ENCODE measurements at regions not wholly inside any gene's neighbourhood (a gene's known extent, or its start where the extent isn't known, plus 50 kb on each side); places are given as distances from the start of the nearest gene placed in this dataset.
"Not testable (repeated sequence)": the region's sequence is repeated elsewhere in the genome, so short reads cannot be mapped to it uniquely, and the experiment has no call there.

- Mint-ChIP-seq H3K27me3 (ENCODE audit: low read depth) (peaks cover 2% of the 10 kb centered on the region), H3K9me3 (peaks cover 3% of the 10 kb centered on the region), H3K4me3 (no peak overlapping the region), H3K36me3 (ENCODE audit: insufficient read depth) (no peaks in the 10 kb centered on the region), H3K4me1 (ENCODE audit: low read depth) (no peaks in the 10 kb centered on the region)
- ATAC-seq (no peak), DNase-seq (no peak)
Measured at GRCh38 chr6:19697744-19698290, 139.4 kb upstream of the ID4 start.

GRCh38 chr6:19699932-19700331 lies 137.2 kb upstream of the ID4 start:
- DNase-seq: no peak
- Mint-ChIP-seq H3K9me3 (peaks cover 3% of the 10 kb centered on the region), H3K4me1 (ENCODE audit: low read depth) (no peaks in the 10 kb centered on the region), H3K36me3 (ENCODE audit: insufficient read depth) (no peaks in the 10 kb centered on the region), H3K4me3 (no peak overlapping the region), H3K27me3 (ENCODE audit: low read depth) (no peaks in the 10 kb centered on the region)
- ATAC-seq: no peak

GRCh38 chr6:19705606-19706005 lies 131.6 kb upstream of the ID4 start:
- no peak for DNase-seq
- H3K9me3 Mint-ChIP-seq: peaks cover 3% of the 10 kb centered on the region
- no peaks in the 10 kb centered on the region for H3K36me3 Mint-ChIP-seq (ENCODE audit: insufficient read depth)
- ATAC-seq: no peak
- H3K27me3 Mint-ChIP-seq (ENCODE audit: low read depth): no peaks in the 10 kb centered on the region
- no peaks in the 10 kb centered on the region for H3K4me1 Mint-ChIP-seq (ENCODE audit: low read depth)
- H3K4me3 Mint-ChIP-seq: no peak overlapping the region

GRCh38 chr6:19712012-19712688 lies 125.0 kb upstream of the ID4 start:
- no peak overlapping the region for H3K4me3 Mint-ChIP-seq
- no peak for DNase-seq
- no peaks in the 10 kb centered on the region for H3K36me3 Mint-ChIP-seq (ENCODE audit: insufficient read depth)
- H3K9me3 Mint-ChIP-seq: no peaks in the 10 kb centered on the region
- no peaks in the 10 kb centered on the region for H3K27me3 Mint-ChIP-seq (ENCODE audit: low read depth)
- H3K4me1 Mint-ChIP-seq (ENCODE audit: low read depth): no peaks in the 10 kb centered on the region
- no peak for ATAC-seq

GRCh38 chr6:19712998-19713397 lies 124.2 kb upstream of the ID4 start:
- DNase-seq (no peak), ATAC-seq (no peak)
- no peaks in the 10 kb centered on the region for H3K4me1 Mint-ChIP-seq (ENCODE audit: low read depth)
- H3K36me3 Mint-ChIP-seq (ENCODE audit: insufficient read depth): no peaks in the 10 kb centered on the region
- H3K4me3 Mint-ChIP-seq: no peak overlapping the region
- H3K9me3 Mint-ChIP-seq: no peaks in the 10 kb centered on the region
- no peaks in the 10 kb centered on the region for H3K27me3 Mint-ChIP-seq (ENCODE audit: low read depth)

GRCh38 chr6:19713411-19713810 lies 123.8 kb upstream of the ID4 start:
- Mint-ChIP-seq H3K27me3 (ENCODE audit: low read depth) (no peaks in the 10 kb centered on the region), H3K9me3 (no peaks in the 10 kb centered on the region), H3K4me1 (ENCODE audit: low read depth) (no peaks in the 10 kb centered on the region), H3K4me3 (no peak overlapping the region), H3K36me3 (ENCODE audit: insufficient read depth) (no peaks in the 10 kb centered on the region)
- DNase-seq: no peak
- ATAC-seq: no peak

GRCh38 chr6:19713984-19714383 lies 123.2 kb upstream of the ID4 start:
- H3K4me3 Mint-ChIP-seq: no peak overlapping the region
- H3K9me3 Mint-ChIP-seq: no peaks in the 10 kb centered on the region
- ATAC-seq: no peak

GRCh38 chr6:19714434-19715166 lies 122.6 kb upstream of the ID4 start:
- no peak for DNase-seq
- H3K27me3 Mint-ChIP-seq (ENCODE audit: low read depth): no peaks in the 10 kb centered on the region
- ATAC-seq: no peak
- no peaks in the 10 kb centered on the region for H3K9me3 Mint-ChIP-seq
- no peak overlapping the region for H3K4me3 Mint-ChIP-seq
- H3K4me1 Mint-ChIP-seq (ENCODE audit: low read depth): no peaks in the 10 kb centered on the region
- no peaks in the 10 kb centered on the region for H3K36me3 Mint-ChIP-seq (ENCODE audit: insufficient read depth)

More at GRCh38 chr6:19713984-19714383, 123.2 kb upstream of the ID4 start:
- H3K36me3 Mint-ChIP-seq (ENCODE audit: insufficient read depth): no peaks in the 10 kb centered on the region
- DNase-seq: no peak
- no peaks in the 10 kb centered on the region for H3K4me1 Mint-ChIP-seq (ENCODE audit: low read depth)
- no peaks in the 10 kb centered on the region for H3K27me3 Mint-ChIP-seq (ENCODE audit: low read depth)

- ATAC-seq (no peak), DNase-seq (no peak)
- Mint-ChIP-seq H3K9me3 (no peaks in the 10 kb centered on the region), H3K4me3 (no peak overlapping the region), H3K27me3 (ENCODE audit: low read depth) (no peaks in the 10 kb centered on the region), H3K36me3 (ENCODE audit: insufficient read depth) (no peaks in the 10 kb centered on the region), H3K4me1 (ENCODE audit: low read depth) (no peaks in the 10 kb centered on the region)
Measured at GRCh38 chr6:19715167-19715551, 122.0 kb upstream of the ID4 start.

GRCh38 chr6:19719691-19720128 lies 117.5 kb upstream of the ID4 start:
- H3K27me3 Mint-ChIP-seq (ENCODE audit: low read depth): no peaks in the 10 kb centered on the region
- DNase-seq (no peak), ATAC-seq (no peak)
- H3K4me3 Mint-ChIP-seq: no peak overlapping the region
- no peaks in the 10 kb centered on the region for H3K9me3 Mint-ChIP-seq
- no peaks in the 10 kb centered on the region for H3K4me1 Mint-ChIP-seq (ENCODE audit: low read depth)
- no peaks in the 10 kb centered on the region for H3K36me3 Mint-ChIP-seq (ENCODE audit: insufficient read depth)

- ATAC-seq (no peak), DNase-seq (no peak)
- Mint-ChIP-seq H3K9me3 (peaks cover 5% of the 10 kb centered on the region), H3K36me3 (ENCODE audit: insufficient read depth) (no peaks in the 10 kb centered on the region), H3K27me3 (ENCODE audit: low read depth) (no peaks in the 10 kb centered on the region), H3K4me1 (ENCODE audit: low read depth) (no peaks in the 10 kb centered on the region), H3K4me3 (no peak overlapping the region)
Measured at GRCh38 chr6:19721766-19722377, 115.3 kb upstream of the ID4 start.

- no peaks in the 10 kb centered on the region for H3K27me3 Mint-ChIP-seq (ENCODE audit: low read depth)
- no peaks in the 10 kb centered on the region for H3K4me1 Mint-ChIP-seq (ENCODE audit: low read depth)
- DNase-seq (no peak), ATAC-seq (no peak)
- H3K4me3 Mint-ChIP-seq: no peak overlapping the region
- no peaks in the 10 kb centered on the region for H3K36me3 Mint-ChIP-seq (ENCODE audit: insufficient read depth)
- H3K9me3 Mint-ChIP-seq: peaks cover 5% of the 10 kb centered on the region
Measured at GRCh38 chr6:19722999-19723398, 114.2 kb upstream of the ID4 start.

- DNase-seq: no peak
- no peak overlapping the region for H3K4me3 Mint-ChIP-seq
- no peak for ATAC-seq
Measured at GRCh38 chr6:19723545-19723944, 113.6 kb upstream of the ID4 start.

GRCh38 chr6:19725436-19725835 lies 111.7 kb upstream of the ID4 start:
- not testable (repeated sequence) for DNase-seq; ATAC-seq; H3K4me1 Mint-ChIP-seq (ENCODE audit: low read depth); H3K9me3 Mint-ChIP-seq; H3K4me3 Mint-ChIP-seq; H3K27me3 Mint-ChIP-seq (ENCODE audit: low read depth); H3K36me3 Mint-ChIP-seq (ENCODE audit: insufficient read depth)

More at GRCh38 chr6:19723545-19723944, 113.6 kb upstream of the ID4 start:
- Mint-ChIP-seq H3K9me3 (peaks cover 5% of the 10 kb centered on the region), H3K36me3 (ENCODE audit: insufficient read depth) (no peaks in the 10 kb centered on the region), H3K27me3 (ENCODE audit: low read depth) (no peaks in the 10 kb centered on the region), H3K4me1 (ENCODE audit: low read depth) (no peaks in the 10 kb centered on the region)

GRCh38 chr6:19731282-19731681 lies 105.9 kb upstream of the ID4 start:
- Mint-ChIP-seq H3K27me3 (ENCODE audit: low read depth) (no peaks in the 10 kb centered on the region), H3K9me3 (peaks cover 6% of the 10 kb centered on the region), H3K4me3 (no peak overlapping the region), H3K36me3 (ENCODE audit: insufficient read depth) (no peaks in the 10 kb centered on the region), H3K4me1 (ENCODE audit: low read depth) (no peaks in the 10 kb centered on the region)
- no peak for ATAC-seq
- DNase-seq: no peak
